ENCODE measurements at regions not wholly inside any gene's neighbourhood (a gene's known extent, or its start where the extent isn't known, plus 50 kb on each side); places are given as distances from the start of the nearest gene placed in this dataset.

GRCh38 chr12:66960006-66960405, 281.1 kb upstream of the GRIP1 start:
- Histone ChIP-seq H4K5ac (ENCODE audit: insufficient read length, low read depth, low read length) (no peak overlapping the region), H3K79me2 (ENCODE audit: insufficient read depth, low read length) (no peaks in the 10 kb centered on the region), H3K4ac (ENCODE audit: low read depth, low read length) (no peak overlapping the region), H3K27ac (ENCODE audit: insufficient read length, low read depth, low read length) (no peak overlapping the region), H2AK5ac (ENCODE audit: insufficient read length, low read length) (no peak overlapping the region), H3K9ac (ENCODE audit: extremely low read depth, insufficient read length, low read length) (no peak overlapping the region), H2BK120ac (ENCODE audit: low read depth, low read length, poor library complexity, severe bottlenecking) (no peak overlapping the region), H3T11ph (ENCODE audit: low read length) (no peak overlapping the region), H3K4me1 (ENCODE audit: insufficient read depth, low read length) (no peaks in the 10 kb centered on the region; the same call in 1 of the 2 replicates), H2BK15ac (ENCODE audit: low read depth, low read length) (no peak overlapping the region), H4K20me1 (ENCODE audit: control insufficient read depth, insufficient read depth, insufficient read length) (no peaks in the 10 kb centered on the region), H2BK5ac (ENCODE audit: insufficient read length, low read length) (no peak overlapping the region), H2BK20ac (ENCODE audit: low read depth, low read length, poor library complexity, severe bottlenecking) (no peak overlapping the region), H3K56ac (ENCODE audit: insufficient read length, low read depth, low read length) (no peak overlapping the region), H2AFZ (ENCODE audit: low read length) (no peak overlapping the region), H3K9me3 (ENCODE audit: control insufficient read depth, low read depth, low read length) (no peaks in the 10 kb centered on the region), H3K27me3 (ENCODE audit: insufficient read depth, low read length) (no peaks in the 10 kb centered on the region), H3K23ac (ENCODE audit: insufficient read length, low read depth, low read length) (no peak overlapping the region), H3K79me1 (ENCODE audit: insufficient read depth, low read depth, low read length, poor library complexity, severe bottlenecking) (no peaks in the 10 kb centered on the region), H2BK12ac (ENCODE audit: insufficient read length, low read depth, low read length) (no peak overlapping the region), H3K18ac (ENCODE audit: insufficient read length, low read depth, low read length) (no peak overlapping the region), H3K14ac (ENCODE audit: insufficient read depth, low read length) (no peak overlapping the region), H3K23me2 (ENCODE audit: insufficient read length, low read depth, low read length, poor library complexity, severe bottlenecking) (no peaks in the 10 kb centered on the region), H4K91ac (ENCODE audit: insufficient read length, low read depth, low read length) (no peak overlapping the region), H3K4me2 (ENCODE audit: insufficient read depth, insufficient read length, low read length) (no peak overlapping the region), H4K8ac (replicated peaks; ENCODE audit: insufficient read length, low read depth, low read length) (no peak overlapping the region)
- Mint-ChIP-seq H3K9me3 (no peaks in the 10 kb centered on the region), H3K4me1 (peaks cover 7 to 16% of the 10 kb centered on the region in 2 experiments), H3K27me3 (ENCODE audit: low read depth) (no peaks in the 10 kb centered on the region), H3K36me3 (ENCODE audit: insufficient read depth in 1 of 3, low read depth in 3 of 3) (no peaks in the 10 kb centered on the region), H3K4me3 (no peak overlapping the region), H3K27ac (peak overlapping the region in 1 of 3 experiments; percentile 8; a peak in 2 of 7 replicates)
- DNase-seq: no peak
- no CpG with 5 or more reads among the region's 1 CpG for WGBS (ENCODE audit: extremely low coverage, insufficient read length, low lambda C conversion rate)
- TF ChIP-seq CTCF (conservative IDR thresholded peaks at IDR 0.05): no peak
